ENCODE measurements at regions not wholly inside any gene's neighbourhood (a gene's known extent, or its start where the extent isn't known, plus 50 kb on each side); places are given as distances from the start of the nearest gene placed in this dataset.
A peak's percentile ranks its signal among the peaks of the same experiment; 100 is the strongest.
"Not testable (repeated sequence)": the region's sequence is repeated elsewhere in the genome, so short reads cannot be mapped to it uniquely, and the experiment has no call there.

DNA sequence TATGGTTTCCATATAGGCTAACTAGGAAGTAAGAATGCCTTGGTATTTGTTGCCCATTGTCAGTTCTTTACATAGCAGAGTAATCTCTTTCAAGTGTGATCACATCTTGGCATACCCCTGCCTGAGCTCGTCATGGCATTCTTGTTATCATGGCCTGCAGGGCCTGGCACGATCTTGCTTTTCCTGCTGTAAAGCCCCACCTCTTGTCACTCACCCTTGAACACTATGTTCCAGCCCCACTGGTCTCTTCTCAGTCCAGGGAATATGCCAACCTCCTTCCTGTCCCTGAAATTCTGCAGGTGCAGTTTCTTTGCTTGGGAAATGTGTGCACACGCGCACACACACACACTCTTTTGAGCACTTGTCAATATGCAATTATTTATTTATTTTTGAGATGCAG is 250.2 kb upstream of the DMRT1 start:
- DNase-seq: no peak

DNA sequence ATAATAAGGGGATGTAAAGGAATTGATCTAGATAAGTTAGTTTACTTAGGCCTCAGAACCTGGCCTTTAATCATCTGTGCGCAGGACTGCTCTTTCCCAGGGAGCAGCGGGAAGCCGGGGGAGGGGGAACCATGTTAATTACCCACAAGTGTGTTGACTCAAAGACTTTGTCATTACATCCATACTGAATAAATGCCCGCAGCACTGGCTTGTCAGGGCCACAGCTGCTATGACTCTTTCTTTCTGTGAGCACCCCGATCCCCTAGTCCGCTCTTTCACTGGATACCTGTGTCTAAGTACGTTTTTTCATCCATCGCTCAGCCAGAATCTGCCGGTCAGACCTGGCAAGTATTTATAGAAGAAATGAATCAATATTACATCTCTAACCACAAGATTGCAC is 249.3 kb upstream of the DMRT1 start:
- no peak for DNase-seq

DNA sequence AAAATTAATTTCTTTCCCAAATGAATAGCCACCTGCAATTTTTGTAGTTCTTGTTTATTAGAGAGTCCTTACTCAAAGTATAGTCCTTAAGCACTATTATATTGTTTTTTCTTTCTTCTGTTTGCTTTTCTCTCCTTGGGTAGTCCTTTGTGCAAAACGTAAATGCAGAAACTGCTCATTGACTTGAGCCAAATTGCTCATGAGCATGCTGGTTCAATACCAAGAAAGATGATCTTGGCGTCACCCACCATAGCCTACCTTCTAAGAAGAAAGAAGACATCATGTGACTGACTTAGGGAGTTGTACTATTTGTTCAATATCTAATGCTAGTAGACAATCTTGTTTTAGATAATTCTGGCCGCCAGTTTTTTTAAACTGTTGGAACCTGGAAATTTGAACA is 248.8 kb upstream of the DMRT1 start:
- DNase-seq: no peak

DNA sequence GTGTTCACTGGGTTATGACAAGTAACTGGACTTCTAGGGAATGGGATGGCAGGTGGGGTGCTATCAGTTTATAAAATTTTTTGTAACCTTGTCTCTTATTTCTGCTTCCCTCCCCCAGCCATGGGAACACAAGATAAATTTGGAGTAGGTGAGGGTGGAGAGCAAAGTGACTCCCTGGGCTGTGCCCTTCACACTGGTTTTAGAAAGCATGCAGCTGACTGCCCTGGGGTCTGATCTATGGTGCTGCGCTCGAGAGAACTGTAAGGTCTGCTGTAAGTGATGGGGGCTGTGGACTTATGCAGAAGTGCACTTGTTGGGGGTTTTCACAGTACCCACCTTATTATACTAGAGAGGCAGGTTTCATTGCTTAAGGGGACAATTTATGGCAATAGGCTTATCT is 247.7 kb upstream of the DMRT1 start:
- no peak for DNase-seq

DNA sequence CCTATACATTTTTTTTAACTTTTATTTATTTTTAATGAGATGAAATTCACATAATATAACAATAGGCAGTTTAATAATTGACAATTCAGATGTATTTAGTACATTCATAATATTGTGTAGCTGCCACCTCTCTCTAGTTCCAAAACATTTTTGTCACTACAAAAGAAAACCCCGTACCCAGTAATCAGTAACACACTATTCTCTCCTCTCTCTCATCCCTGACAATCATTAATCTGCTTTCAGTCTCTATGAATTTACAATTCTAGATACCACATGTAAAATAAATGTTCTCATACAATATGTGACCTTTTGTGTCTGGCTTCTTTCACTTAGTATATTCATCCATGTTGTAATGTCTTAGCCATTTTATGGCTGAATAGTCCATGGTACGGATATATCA is 244.8 kb upstream of the DMRT1 start:
- DNase-seq: no peak

DNA sequence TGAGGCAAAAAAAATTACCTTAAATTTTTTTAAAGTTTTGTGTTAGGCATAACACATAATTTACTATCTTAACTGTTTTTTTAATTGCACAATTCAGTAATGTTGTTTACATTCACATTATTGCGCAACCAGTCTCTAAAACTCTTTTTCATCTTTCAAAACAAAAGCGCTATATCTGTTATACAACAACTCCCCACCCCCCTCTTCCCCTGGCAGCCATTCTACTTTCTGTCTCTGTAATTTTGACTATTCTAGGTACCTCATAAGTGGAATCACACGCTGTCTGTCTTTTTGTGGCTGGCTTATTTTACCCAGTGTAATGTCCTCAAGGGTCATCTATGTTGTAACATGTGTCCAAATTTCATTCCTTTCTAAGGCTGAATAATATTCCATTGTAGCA is 241.5 kb upstream of the DMRT1 start:
- no peak for DNase-seq

DNA sequence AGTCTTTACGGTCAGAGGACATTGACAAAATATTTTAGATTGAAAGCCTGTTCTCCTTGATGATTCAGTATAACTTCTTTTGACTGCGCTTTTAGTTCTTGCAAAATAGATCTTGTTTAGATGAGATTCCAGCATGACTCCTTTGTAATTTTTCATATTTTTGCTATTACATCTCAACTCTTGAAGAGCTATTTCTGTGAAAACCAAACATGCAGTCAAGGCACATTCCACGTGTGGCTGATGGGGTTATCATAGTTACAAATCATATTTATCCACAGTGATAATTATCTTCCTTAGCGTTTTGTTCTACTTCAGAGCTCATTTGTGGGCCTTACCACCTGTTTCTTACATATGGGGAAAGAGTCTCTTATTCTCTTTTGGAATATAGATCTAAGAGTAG is 238.8 kb upstream of the DMRT1 start:
- no peak for DNase-seq

DNA sequence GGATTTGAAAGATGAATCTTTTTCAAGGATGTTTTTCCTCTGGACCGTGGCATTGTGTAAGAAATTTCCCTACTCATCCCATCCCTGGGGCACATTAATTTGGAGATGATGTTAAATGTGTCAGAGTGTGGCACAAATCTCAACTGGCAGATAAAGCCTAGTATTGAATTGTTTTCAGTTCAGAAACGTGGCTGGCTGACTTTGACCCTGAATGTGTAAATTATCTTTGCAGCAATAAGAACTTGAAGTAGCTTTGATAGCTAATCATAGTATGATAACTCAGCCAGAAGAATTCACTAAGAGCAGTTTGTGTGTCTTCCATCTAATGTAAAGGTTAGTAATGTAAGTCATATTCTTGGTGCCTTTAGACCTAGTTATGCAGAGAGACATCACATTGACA is 238.4 kb upstream of the DMRT1 start:
- DNase-seq: no peak

DNA sequence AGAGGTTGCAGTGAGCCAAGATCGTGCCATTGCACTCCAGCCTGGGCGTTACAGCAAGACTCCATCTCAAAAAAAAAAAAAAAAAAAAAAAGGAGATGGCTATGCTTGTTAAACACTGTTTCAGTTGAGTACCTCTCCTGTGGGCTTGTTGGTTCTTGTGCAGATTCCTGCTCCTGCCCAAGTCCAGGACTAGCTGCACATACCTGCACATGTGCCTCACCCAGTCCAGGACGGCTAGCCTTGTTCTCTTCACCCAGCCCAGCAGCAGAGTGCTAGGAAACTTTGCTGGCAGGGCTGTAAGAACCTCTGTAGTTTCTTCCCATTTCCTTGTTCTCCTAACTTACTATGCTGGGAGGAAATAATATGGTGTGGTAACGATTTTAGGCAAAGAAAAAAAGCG is 234.1 kb upstream of the DMRT1 start:
- DNase-seq: no peak

DNA sequence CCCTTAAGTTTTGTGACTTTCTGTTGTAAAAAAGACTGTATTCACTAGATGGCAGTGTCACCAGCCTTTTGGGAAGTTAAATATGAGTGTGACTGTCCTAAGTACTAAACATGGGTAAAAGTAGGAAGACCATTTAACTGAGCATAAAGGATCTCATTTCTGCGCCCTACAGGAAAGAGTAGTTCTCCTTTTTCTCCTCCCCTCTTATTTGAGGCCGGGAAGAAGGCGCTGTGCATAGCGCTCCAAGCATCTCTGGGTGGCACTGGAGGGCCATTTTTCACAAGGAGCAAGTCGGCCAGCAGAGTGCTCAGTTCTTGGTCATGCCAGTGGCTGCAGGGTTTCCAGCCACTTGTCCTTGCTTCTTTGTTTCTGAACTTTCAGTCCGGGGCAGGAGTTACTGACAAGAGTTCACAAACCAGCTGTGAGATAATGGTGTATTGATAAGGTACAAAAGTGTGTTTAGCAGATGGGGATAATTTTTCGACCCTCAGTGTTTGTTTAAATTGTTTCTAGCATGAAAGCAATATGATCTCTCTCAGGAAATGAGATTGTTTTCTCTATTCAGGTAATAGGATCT is 227.6 kb upstream of the DMRT1 start:
- DNase-seq: peak; percentile 21 to 24

DNA sequence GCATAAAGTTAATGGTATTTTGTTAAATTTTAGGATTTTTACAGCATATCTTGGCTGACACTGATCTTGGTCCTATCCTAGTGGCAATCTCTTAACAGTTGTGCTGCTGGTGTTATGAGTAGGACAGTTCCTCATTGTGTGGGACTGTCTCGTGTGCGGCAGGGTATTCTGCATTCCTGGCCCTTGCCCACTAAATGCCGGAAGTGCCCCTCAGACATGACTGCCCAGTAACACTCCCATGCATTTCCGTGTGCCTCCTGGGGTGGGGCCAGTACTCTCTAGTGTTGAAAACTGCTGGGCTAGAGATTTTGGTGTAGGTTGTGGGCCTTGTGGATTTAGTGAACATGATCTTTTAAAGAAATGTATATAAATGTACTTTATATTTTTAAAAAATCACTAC is 227.1 kb upstream of the DMRT1 start:
- no peak for DNase-seq

DNA sequence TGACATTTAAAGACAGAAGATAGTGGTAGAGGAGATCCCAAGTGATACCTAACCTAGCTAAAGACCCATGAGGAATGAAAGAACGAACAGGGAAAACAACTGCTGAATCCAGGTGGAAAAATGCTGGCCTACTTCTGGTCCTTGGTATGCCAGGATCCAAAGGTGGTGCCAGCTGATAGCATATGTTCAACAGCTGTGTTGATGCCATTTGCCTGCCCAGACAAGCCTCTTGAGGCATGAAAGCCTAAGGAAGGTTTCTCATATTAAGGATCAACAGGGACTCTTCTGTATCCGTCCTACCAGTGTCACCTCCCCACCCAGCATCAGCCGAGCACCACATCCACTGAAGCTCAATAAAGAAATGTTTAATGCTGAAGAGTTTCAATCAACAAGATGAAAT is 225.7 kb upstream of the DMRT1 start:
- DNase-seq: no peak

DNA sequence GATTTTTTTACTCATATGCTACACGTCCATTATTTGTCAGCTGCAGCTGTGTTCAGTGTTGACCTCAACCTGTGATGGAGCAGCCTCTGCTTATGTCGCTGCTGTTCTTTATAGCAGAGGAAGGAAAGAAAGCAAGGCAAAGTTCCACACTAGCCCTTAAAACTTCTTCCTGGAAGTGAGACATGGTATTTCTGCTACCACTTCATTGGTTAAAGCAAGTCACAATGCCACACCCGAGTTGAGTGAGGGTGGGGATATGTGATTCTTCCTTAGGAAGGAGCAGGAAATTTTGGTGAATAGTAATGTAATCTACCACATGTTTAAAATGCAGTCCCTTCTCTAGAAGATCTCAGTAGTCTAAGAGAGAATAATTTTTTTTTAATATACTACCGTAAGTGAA is 224.8 kb upstream of the DMRT1 start:
- DNase-seq: no peak

DNA sequence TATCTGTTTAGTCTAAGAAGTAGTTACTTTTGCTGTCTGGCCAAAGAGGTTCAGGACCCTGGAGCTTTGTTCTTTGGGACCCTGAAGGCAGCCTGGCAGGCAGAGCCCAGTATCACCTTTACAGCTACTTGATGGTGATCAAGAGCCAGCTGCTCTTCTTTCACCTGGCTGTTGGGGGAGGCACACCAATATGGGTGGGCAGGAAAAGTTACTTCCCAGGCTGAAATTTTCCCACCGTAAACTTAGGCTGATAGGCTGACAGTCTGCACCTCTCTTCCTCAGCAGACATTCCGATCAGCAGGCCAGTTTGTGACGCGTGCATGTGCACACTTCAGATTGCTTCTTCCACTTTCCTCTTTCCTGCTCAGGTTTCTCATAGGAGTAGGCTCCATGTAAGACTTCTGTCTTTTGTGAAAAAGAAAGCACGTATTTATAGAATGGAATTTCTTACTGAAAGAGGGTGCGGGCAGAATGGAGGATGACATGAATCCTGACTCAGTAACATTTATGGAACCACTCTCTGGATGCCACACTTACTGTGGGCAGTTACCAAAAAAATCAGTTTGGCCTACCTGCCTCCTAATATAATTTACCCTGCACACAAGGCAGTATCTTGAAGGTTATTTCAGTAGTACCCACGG is 223.9 kb upstream of the DMRT1 start:
- DNase-seq: no peak

DNA sequence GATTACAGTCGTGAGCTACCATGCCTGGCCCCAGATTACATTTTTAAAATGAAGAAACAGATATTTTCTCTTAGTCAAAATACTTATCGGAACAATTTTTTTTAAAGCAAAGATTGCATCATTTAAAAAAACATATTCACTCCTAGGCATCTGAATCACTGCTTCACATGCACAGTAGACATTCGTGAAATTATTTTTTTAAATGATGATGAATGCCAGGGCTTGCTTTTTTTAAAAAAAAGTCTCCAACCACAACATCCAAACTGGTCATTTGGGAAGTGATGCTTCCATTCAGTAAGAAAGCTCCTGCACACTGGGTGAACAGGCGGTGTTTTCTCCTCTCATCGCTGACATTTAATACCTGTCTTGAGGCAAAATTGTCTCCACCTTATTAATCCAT is 223.0 kb upstream of the DMRT1 start:
- no peak for DNase-seq

DNA sequence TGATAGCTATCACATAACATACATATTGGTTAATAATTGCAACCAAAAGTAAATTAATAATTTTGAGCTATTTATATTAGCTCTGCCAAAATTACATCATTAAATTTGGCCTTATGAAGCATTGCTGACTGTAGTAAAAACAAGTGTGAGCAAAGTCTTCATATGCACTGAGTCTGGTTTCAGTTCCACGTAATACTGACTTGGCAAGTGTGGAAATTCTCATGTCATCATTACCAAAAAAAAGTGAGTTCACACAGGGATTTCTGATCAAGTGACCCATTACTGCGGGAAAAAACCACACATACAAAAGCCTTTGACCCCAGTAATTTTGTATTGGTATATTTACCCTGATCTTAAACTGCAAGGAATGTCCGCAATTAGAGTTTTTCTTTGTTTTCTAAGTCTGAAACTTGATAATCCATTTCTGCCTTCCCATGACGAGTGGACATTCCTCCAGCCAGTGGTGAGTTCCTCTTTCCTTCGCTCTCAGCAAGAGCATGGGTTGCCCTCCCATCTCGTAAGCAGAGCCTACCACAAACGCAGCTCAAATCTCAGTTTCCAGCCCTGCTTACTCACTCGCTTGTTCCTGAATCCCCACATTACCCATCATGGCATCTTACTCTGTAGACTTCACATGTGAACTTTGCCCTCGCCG is 220.2 kb upstream of the DMRT1 start:
- no peak for DNase-seq

DNA sequence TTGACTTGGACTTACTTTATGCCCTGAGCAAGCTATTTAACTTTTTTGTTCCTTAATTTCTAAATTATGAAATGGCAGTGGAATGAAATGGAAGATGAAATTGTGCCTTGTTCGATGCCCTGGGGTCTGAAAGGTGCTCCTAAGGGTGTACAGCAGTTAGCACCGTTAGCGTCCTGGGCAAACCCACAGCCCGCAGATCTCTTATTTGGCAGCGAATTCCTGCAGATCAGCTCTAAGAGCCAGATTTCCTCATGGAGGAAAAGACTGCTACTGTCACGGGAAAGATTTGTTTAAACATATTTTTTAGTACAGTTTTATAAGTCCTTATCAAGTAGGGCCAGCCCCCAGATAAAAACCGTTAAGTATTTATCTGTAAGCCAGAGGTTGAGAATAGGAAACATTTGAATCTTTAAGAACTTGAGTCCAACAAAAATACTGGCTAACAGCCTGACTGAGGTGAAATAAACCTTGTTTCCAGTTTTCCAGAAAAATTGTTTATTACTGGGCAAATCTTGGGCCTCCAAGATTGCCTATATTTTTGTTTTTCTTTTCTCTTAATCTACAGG is 216.5 kb upstream of the DMRT1 start:
- DNase-seq: no peak

DNA sequence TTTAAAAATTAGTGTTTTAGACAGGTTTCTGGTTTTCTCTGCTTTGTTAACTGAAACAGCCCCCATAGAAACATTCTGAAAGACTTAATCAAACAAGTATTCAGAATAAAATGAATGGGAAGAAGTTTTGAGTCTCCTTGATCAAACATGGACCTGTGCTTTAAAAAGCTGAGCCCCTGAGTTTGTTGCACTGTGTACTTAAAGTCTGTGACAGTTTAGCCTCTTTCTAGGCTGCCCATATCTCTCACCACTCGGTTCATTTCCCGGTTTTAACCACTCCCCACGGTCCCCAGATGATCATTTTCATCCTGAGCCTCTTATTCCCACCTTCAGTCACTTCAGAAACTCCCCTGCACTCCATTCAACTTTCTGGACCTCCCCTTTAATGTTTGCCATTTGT is 215.9 kb upstream of the DMRT1 start:
- DNase-seq: no peak

DNA sequence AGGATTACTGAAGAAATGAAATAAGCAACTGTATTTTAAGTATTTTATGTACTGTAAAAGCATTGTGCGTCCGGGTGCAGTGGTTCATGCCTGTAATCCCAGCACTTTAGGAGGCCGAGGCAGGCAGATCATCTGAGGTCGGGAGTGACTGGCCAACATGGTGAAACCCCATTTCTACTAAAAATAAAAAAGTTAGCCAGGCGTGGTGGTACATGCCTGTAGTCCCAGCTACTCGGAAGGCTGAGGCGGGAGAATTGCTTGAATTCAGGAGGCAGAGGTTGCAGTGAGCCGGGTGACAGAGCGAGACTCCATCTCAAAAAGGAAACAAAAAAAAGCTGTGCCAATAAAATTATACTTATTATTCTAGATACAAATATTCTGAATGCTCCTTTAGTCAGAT is 215.4 kb upstream of the DMRT1 start:
- not testable (repeated sequence) for DNase-seq

DNA sequence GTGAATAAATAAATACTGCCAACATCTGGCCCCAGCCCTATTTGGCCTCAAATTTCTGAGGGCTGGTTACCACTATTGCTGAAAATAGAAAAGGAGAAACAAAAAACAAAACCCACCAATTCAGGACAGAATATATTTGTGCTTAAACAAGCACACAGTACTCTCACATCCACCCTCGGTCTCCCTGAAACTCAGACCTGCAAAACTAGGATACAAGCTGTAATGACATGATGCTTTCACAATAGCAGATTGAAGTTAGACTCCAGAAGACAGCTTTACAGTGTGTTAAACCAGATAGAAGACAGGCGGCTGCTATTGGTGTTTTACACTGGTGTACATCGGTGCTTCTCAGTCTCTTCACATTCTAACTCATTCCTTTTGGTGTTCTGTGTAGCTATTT is 214.9 kb upstream of the DMRT1 start:
- no peak for DNase-seq

DNA sequence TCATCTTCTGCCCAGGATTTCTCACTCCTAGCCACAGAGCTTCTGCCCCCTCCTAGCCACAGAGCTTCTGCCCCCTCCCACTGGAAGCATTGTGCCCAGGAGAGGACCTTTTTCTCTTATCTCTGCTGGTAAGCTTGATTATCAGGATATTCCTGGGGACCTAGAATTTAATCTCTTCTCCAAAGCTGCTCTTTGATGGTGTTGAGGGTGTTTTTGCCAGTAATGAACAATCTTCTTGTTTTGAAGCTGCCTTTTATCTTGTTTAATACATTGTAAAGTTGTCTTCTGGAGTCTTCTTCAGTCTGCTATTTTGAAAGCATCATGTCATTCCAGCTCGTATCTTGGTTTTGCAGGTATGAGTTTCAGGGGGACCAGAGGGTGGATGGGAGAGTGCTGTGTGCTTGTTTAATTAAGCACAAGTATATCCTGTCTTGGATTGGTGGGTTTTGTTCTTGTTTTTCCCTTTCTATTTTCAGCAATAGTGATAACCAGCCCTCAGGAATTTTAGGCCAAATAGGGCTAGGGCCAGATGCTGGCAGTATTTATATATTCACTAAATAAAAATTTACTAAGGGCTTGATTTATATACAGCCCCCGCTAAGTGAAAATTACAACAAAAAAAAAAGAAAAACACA is 214.0 kb upstream of the DMRT1 start:
- DNase-seq: no peak

DNA sequence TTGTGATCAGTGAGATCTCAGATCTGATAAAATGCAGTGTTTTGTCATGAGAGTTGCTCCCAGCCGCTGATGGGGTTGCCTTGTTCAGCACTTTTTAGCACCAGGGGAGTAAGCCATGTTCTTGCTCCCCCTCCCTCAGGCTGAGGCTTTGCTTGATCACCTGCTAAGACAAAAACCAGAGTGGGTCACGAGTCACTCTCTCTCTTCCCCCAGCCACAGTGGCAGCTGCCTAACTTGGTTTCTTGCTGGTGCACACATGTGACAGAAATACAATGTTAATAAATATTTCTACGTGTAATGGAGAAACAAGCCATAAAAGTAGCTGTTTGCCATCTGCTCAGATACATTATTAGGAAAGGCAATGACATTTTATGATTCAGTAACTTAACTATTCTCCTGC is 212.4 kb upstream of the DMRT1 start:
- DNase-seq: no peak

DNA sequence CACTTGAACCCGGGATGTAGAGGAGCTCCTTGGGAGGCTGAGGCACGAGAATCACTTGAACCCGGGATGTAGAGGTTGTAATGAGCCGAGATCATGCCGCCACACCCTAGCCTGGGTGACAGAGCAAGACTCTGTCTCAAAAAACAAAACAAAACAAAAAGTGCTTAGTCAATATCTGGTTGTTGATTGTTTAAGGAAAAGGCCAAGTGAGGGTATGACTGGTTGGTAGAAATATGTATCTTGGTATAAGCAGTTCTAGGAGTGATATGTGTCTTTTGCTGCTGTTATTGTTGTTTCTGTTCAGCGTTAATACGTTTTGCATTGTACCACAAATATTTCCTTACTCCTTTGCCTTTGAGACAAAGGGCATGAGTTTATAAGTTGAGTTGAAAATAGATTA is 210.7 kb upstream of the DMRT1 start:
- DNase-seq: no peak

DNA sequence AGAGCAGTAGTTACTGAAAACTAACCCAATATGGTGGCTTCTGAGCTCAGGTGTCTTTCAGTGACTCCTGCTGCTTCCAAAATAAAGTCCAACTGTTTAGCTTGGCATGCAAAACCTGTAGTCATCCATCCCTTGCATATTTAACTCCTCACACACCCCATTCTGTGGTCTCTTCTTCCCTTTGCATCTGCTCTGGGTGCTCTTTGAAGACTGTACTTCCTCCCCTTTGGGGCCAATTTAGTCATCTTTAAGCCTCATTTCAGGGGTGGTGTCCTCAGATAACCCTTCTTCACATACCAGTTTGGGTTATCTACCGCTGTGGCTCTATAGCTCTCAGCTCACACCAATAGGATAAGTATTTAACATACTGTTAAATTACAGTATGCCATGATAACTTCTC is 209.9 kb upstream of the DMRT1 start:
- no peak for DNase-seq

All from stimulated activated CD4-positive, alpha-beta T cell treated with anti-CD3 and anti-CD28 coated beads, Interleukin-2, amount 100 ng/mL, for 24 hours (primary cell).